ENCODE measurements at regions not wholly inside any gene's neighbourhood (a gene's known extent, or its start where the extent isn't known, plus 50 kb on each side); places are given as distances from the start of the nearest gene placed in this dataset.

GRCh38 chr5:167315762-167316161, 975.7 kb upstream of the WWC1 start:
- Histone ChIP-seq H3K27ac (ENCODE audit: low read length in 2 of 2) (no peak overlapping the region), H3K4me3 (ENCODE audit: control extremely low read depth in 1 of 5, extremely low read depth in 1 of 5, insufficient read depth in 1 of 5, low read depth in 2 of 5, low read length in 4 of 5) (no peak overlapping the region), H3K4me1 (ENCODE audit: control insufficient read depth in 2 of 2, insufficient read depth in 2 of 2, low read length in 2 of 2) (no peaks in the 10 kb centered on the region), H3K36me3 (replicated peaks in 1 of 2; ENCODE audit: control extremely low read depth in 1 of 2, control insufficient read depth in 1 of 2, extremely low read depth in 1 of 2, insufficient read depth in 2 of 2, low read length in 1 of 2) (no peaks in the 10 kb centered on the region), H3K4me2 (replicated peaks; ENCODE audit: low read depth, low read length, poor library complexity, severe bottlenecking) (no peak overlapping the region), H3K9me3 (ENCODE audit: control extremely low read depth in 1 of 3, control insufficient read depth in 2 of 3, insufficient read depth in 1 of 3, low read length in 2 of 3) (no peaks in the 10 kb centered on the region), H2AFZ (ENCODE audit: insufficient read depth, low read depth, low read length, poor library complexity, severe bottlenecking) (no peak overlapping the region), H3K9ac (ENCODE audit: low read length) (no peak overlapping the region), H3K27me3 (replicated peaks in 1 of 4; ENCODE audit: control extremely low read depth in 1 of 4, control insufficient read depth in 3 of 4, insufficient read depth in 4 of 4, low read length in 3 of 4) (no peaks in the 10 kb centered on the region), H4K20me1 (ENCODE audit: control insufficient read depth, insufficient read depth, low read length, poor library complexity, severe bottlenecking) (no peaks in the 10 kb centered on the region), H3K79me2 (ENCODE audit: control insufficient read depth, insufficient read depth, low read length) (no peaks in the 10 kb centered on the region)
- POLR2A ChIA-PET: no interaction called here
- TF ChIP-seq EZH2 (IDR thresholded peaks at IDR 0.05; ENCODE audit: borderline replicate concordance, insufficient read depth, low read depth, low read length, poor library complexity, severe bottlenecking) (no peak), CTCF (IDR thresholded peaks at IDR 0.05) (no peak)
- no peaks in the 10 kb centered on the region for H3K27me3 Mint-ChIP-seq
- no peaks in the 10 kb centered on the region for H3K4me1 Mint-ChIP-seq
- H3K27ac Mint-ChIP-seq: no peak overlapping the region
- peaks cover 2% of the 10 kb centered on the region for H3K9me3 Mint-ChIP-seq (ENCODE audit: insufficient read depth)
- 100% methylated on average over 1 of the region's 2 CpGs for WGBS (ENCODE audit: insufficient coverage)
- ATAC-seq (ENCODE audit: low read depth): no peak
- no peak for DNase-seq
- CTCF ChIA-PET: no interaction called here
- no peak overlapping the region for H3K4me3 Mint-ChIP-seq
- intact Hi-C loops (cut with micrococcal nuclease): no loop called here

- ChIA-PET CTCF (no interaction called here), POLR2A (no interaction called here)
- no peaks in the 10 kb centered on the region for H3K79me2 ChIP-seq (ENCODE audit: control insufficient read depth, insufficient read depth, low read length)
- Mint-ChIP-seq H3K27me3 (no peaks in the 10 kb centered on the region), H3K9me3 (ENCODE audit: insufficient read depth) (peaks cover 2% of the 10 kb centered on the region), H3K4me3 (no peak overlapping the region), H3K4me1 (no peaks in the 10 kb centered on the region), H3K27ac (no peak overlapping the region)
- TF ChIP-seq CTCF (IDR thresholded peaks at IDR 0.05) (no peak), EZH2 (IDR thresholded peaks at IDR 0.05; ENCODE audit: borderline replicate concordance, insufficient read depth, low read depth, low read length, poor library complexity, severe bottlenecking) (no peak)
- intact Hi-C loops (cut with micrococcal nuclease): no loop called here
- DNase-seq (no peak), ATAC-seq (ENCODE audit: low read depth) (no peak)
- no peak overlapping the region for H3K27ac ChIP-seq (ENCODE audit: low read length in 2 of 2)
- no peak overlapping the region for H3K9ac ChIP-seq (ENCODE audit: low read length)
- no peak overlapping the region for H3K4me2 ChIP-seq (replicated peaks; ENCODE audit: low read depth, low read length, poor library complexity, severe bottlenecking)
- H4K20me1 ChIP-seq (ENCODE audit: control insufficient read depth, insufficient read depth, low read length, poor library complexity, severe bottlenecking): no peaks in the 10 kb centered on the region
- H3K9me3 ChIP-seq (ENCODE audit: control extremely low read depth in 1 of 3, control insufficient read depth in 2 of 3, insufficient read depth in 1 of 3, low read length in 2 of 3): no peaks in the 10 kb centered on the region
- 100% methylated on average over 1 of the region's 3 CpGs for WGBS (ENCODE audit: insufficient coverage)
- no peaks in the 10 kb centered on the region for H3K36me3 ChIP-seq (replicated peaks in 1 of 2; ENCODE audit: control extremely low read depth in 1 of 2, control insufficient read depth in 1 of 2, extremely low read depth in 1 of 2, insufficient read depth in 2 of 2, low read length in 1 of 2)
- H3K4me3 ChIP-seq (ENCODE audit: control extremely low read depth in 1 of 5, extremely low read depth in 1 of 5, insufficient read depth in 1 of 5, low read depth in 2 of 5, low read length in 4 of 5): no peak overlapping the region
- H2AFZ ChIP-seq (ENCODE audit: insufficient read depth, low read depth, low read length, poor library complexity, severe bottlenecking): no peak overlapping the region
- no peaks in the 10 kb centered on the region for H3K4me1 ChIP-seq (ENCODE audit: control insufficient read depth in 2 of 2, insufficient read depth in 2 of 2, low read length in 2 of 2)
- no peaks in the 10 kb centered on the region for H3K27me3 ChIP-seq (replicated peaks in 1 of 4; ENCODE audit: control extremely low read depth in 1 of 4, control insufficient read depth in 3 of 4, insufficient read depth in 4 of 4, low read length in 3 of 4)
These were observed 973.6 kb upstream of the WWC1 start for GRCh38 chr5:167317884-167318283.
